Ovary (tissue), 3 donors: ENCODE measurements at regions not wholly inside any gene's neighbourhood (a gene's known extent, or its start where the extent isn't known, plus 50 kb on each side); places are given as distances from the start of the nearest gene placed in this dataset.

ENCODE experiments used
- CTCF ChIP-seq, 3 donors: fragments of 450-650 bp in 2 of 3; fragments of 200-600 bp in 1 of 3; IDR thresholded peaks; one replicate each; pipeline versions ENCODE4 v1.5.1 to v1.8.0; 2016 to 2022; ENCODE audit warnings: antibody characterized with exemption in 3 of 3, mild to moderate bottlenecking in 1 of 3
- EP300 ChIP-seq: sonication (generic); formaldehyde crosslinking; IDR thresholded peaks from one replicate; pipeline ENCODE4 v1.6.1; 2017; ENCODE audit warnings: antibody characterized with exemption
- POLR2A ChIP-seq: fragments of 450-650 bp; IDR thresholded peaks from one replicate; pipeline ENCODE4 v1.6.1; 2017; ENCODE audit warnings: antibody characterized with exemption, mild to moderate bottlenecking, moderate library complexity
- donor health status: DM: no; HTN: no; CAD: no.

GRCh38 chr2:138373993-138374408 is 127.6 kb upstream of the SPOPL start:
- TF ChIP-seq EP300 (no peak), CTCF (IDR thresholded peaks at IDR 0.05) (peak; percentile 32 to 72 (median 63)), POLR2A (no peak)
